SU-DHL-6 (cell line): ENCODE measurements at regions not wholly inside any gene's neighbourhood (a gene's known extent, or its start where the extent isn't known, plus 50 kb on each side); places are given as distances from the start of the nearest gene placed in this dataset.

Experiments
- H2AFZ ChIP-seq: fragments of 200-600 bp; sonication (generic); 2 replicates; pipeline ENCODE4 v1.6.1; 2014; ENCODE audit warnings: low read depth, mild to moderate bottlenecking, moderate library complexity, mixed read lengths, antibody characterized with exemption, low read length; ENCODE audit not compliant: severe bottlenecking
- H3F3A ChIP-seq: fragments of 200-600 bp; shearing (Covaris generic); 2 replicates; pipeline ENCODE4 v1.6.0; 2016; ENCODE audit warnings: antibody characterized with exemption, mild to moderate bottlenecking; ENCODE audit not compliant: insufficient read depth
- H3K27ac ChIP-seq: fragments of 200-600 bp; sonication (generic); 2 replicates; pipeline ENCODE4 v1.5.1; 2016; ENCODE audit warnings: low read depth, mild to moderate bottlenecking, low read length, moderate library complexity, mixed read lengths
- H3K27me3 ChIP-seq: fragments of 200-600 bp; sonication (generic), shearing (Covaris generic); 2 replicates; pipeline ENCODE4 v1.6.0; 2014; ENCODE audit warnings: mild to moderate bottlenecking, low read length
- H3K36me3 ChIP-seq: fragments of 200-600 bp; sonication (generic); 2 replicates; pipeline ENCODE4 v1.6.1; 2014; ENCODE audit warnings: mild to moderate bottlenecking, low read length, mixed read lengths
- H3K4me2 ChIP-seq: fragments of 300-600, 200-600 bp; shearing (Covaris generic), sonication (generic); 2 replicates; pipeline ENCODE4 v1.6.0; 2014; ENCODE audit warnings: low read length, low read depth, mild to moderate bottlenecking; ENCODE audit not compliant: poor library complexity, severe bottlenecking
- H3K4me3 ChIP-seq: fragments of 200-600 bp; sonication (generic); 2 replicates; pipeline ENCODE4 v1.5.1; 2014; ENCODE audit warnings: antibody characterized with exemption, low read length, mild to moderate bottlenecking, mixed read lengths; ENCODE audit not compliant: insufficient read depth, poor library complexity, severe bottlenecking
- H3K79me2 ChIP-seq: fragments of 200-600 bp; sonication (generic); 2 replicates; pipeline ENCODE4 v1.6.1; 2014; ENCODE audit warnings: mild to moderate bottlenecking, low read length, moderate library complexity; ENCODE audit not compliant: insufficient read depth
- H3K9ac ChIP-seq: fragments of 200-600 bp; sonication (generic); 2 replicates; pipeline ENCODE4 v1.7.0; 2014; ENCODE audit warnings: mild to moderate bottlenecking, low read length
- H3K9me2 ChIP-seq: fragments of 200-600 bp; sonication (generic); replicated peaks from 2 replicates; pipeline ENCODE4 v1.6.1; 2014; ENCODE audit warnings: low read length; ENCODE audit not compliant: insufficient read depth
- H3K9me3 ChIP-seq: fragments of 200-600 bp; sonication (generic); 2 replicates; pipeline ENCODE4 v1.6.1; 2014; ENCODE audit warnings: low read length, mixed read lengths; ENCODE audit not compliant: insufficient read depth
- H4K20me1 ChIP-seq: fragments of 200-600 bp; sonication (generic); 2 replicates; pipeline ENCODE4 v1.6.1; 2014; ENCODE audit warnings: low read depth, mild to moderate bottlenecking, antibody characterized with exemption, low read length, moderate library complexity, mixed read lengths
- EZH2phosphoT487 ChIP-seq: fragments of 200-600 bp; sonication (generic), shearing (Covaris generic); conservative IDR thresholded peaks from 2 replicates; pipeline ENCODE4 v1.6.1; 2018; ENCODE audit warnings: mild to moderate bottlenecking, antibody characterized with exemption, low read length, moderate library complexity, mixed read lengths
- TF ChIP-seq, protein P1 (sequence below): fragments of 200-600 bp; sonication (generic); IDR thresholded peaks from one replicate; pipeline ENCODE4 v1.5.1; 2017; ENCODE audit warnings: antibody characterized with exemption, mild to moderate bottlenecking, low read length, moderate library complexity; ENCODE audit not compliant: insufficient read depth, poor library complexity, severe bottlenecking

DNA sequence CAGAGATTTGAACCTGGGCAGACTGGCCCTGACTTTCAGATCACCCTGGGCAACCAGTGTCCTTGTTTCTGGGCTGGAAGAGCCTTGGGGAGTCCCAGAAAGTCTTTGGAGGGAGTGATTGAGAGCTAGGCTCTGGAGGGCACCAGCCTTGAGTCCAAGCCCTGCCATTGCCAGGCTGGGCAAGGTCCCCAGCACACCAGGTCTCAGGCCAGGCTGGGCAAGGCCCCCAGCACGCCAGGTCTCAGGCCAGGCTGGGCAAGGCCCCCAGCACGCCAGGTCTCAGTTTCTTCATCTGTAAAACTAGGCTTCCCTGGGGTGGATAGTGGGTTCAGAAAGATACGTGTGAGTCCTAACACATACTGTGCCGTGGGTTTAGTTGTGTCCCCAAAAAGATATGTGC lies 135.0 kb downstream of the IRF8 start:
- no peak overlapping the region for H3K9ac ChIP-seq
- no peaks in the 10 kb centered on the region for H3K27me3 ChIP-seq
- H3K27ac ChIP-seq = no peak overlapping the region
- TF ChIP-seq, protein P1, sequence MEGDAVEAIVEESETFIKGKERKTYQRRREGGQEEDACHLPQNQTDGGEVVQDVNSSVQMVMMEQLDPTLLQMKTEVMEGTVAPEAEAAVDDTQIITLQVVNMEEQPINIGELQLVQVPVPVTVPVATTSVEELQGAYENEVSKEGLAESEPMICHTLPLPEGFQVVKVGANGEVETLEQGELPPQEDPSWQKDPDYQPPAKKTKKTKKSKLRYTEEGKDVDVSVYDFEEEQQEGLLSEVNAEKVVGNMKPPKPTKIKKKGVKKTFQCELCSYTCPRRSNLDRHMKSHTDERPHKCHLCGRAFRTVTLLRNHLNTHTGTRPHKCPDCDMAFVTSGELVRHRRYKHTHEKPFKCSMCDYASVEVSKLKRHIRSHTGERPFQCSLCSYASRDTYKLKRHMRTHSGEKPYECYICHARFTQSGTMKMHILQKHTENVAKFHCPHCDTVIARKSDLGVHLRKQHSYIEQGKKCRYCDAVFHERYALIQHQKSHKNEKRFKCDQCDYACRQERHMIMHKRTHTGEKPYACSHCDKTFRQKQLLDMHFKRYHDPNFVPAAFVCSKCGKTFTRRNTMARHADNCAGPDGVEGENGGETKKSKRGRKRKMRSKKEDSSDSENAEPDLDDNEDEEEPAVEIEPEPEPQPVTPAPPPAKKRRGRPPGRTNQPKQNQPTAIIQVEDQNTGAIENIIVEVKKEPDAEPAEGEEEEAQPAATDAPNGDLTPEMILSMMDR = no peak
- no peak for TF ChIP-seq EZH2phosphoT487
- H3F3A ChIP-seq = no peaks in the 10 kb centered on the region
- H3K4me2 ChIP-seq = no peak overlapping the region
- no peak overlapping the region for H3K4me3 ChIP-seq
- H3K9me2 ChIP-seq = no peaks in the 10 kb centered on the region
- H3K9me3 ChIP-seq = no peaks in the 10 kb centered on the region
- no peaks in the 10 kb centered on the region for H3K79me2 ChIP-seq
- H2AFZ ChIP-seq = no peak overlapping the region
- no peaks in the 10 kb centered on the region for H3K36me3 ChIP-seq
- no peaks in the 10 kb centered on the region for H4K20me1 ChIP-seq

DNA sequence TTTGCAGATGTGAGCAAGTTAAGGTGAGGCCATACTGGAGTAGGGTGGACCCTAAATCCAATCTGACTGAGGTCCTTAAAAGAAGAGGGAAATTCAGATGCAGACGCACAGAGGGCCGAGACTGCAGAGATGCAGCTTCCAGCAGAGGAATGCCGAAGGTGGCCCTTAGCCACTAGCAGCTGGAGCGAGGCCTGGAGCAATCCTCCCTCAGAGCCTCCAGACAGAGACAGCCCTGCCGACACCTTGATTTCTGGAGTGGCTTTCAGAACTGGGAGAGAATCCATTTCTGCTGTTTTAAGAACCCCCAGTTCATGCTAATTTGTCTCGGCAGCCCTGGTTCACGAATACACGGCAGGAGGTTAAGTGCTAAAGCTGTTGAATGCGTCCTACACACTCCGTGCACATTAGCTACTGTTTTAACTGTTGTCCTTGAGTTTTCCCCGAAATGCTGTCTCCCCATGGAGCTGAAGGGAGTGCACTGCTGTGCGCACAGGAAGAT lies 135.5 kb downstream of the IRF8 start:
- no peak for TF ChIP-seq EZH2phosphoT487
- TF ChIP-seq, protein P1 = no peak
- no peaks in the 10 kb centered on the region for H3K9me3 ChIP-seq
- H3K4me2 ChIP-seq = no peak overlapping the region

DNA sequence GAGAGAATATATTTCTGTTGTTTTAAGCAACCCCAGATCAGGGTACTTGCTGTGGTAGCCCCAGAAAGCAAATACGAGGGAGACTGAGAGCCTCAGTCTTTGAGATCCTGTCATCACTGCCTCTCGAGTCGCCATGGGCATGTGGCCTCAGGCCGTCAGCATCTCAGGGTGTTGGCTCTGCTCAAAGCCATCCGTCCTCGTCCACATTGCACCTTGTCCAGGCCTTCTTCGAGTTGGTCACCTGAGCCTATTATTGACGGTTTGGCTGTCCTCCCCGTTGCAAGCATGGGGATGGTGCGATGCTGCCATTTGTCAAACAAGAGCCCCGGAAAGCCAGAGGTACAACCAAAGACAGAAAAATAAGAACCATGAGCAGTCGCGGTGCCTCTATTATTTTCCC lies 136.9 kb downstream of the IRF8 start:
- Histone ChIP-seq H3K27ac (no peak overlapping the region), H3K36me3 (no peaks in the 10 kb centered on the region), H3F3A (no peaks in the 10 kb centered on the region), H3K9ac (no peak overlapping the region), H3K27me3 (no peaks in the 10 kb centered on the region), H3K4me3 (no peak overlapping the region), H3K79me2 (no peaks in the 10 kb centered on the region), H2AFZ (no peak overlapping the region), H4K20me1 (no peaks in the 10 kb centered on the region), H3K9me2 (no peaks in the 10 kb centered on the region), H3K4me2 (no peak overlapping the region), H3K9me3 (no peaks in the 10 kb centered on the region)
- TF ChIP-seq, protein P1 = no peak
- no peak for TF ChIP-seq EZH2phosphoT487

More for the DNA sequence above, 135.5 kb downstream of the IRF8 start:
- Histone ChIP-seq H3K9ac (no peak overlapping the region), H3K27ac (no peak overlapping the region), H3K27me3 (no peaks in the 10 kb centered on the region), H4K20me1 (no peaks in the 10 kb centered on the region), H3K79me2 (no peaks in the 10 kb centered on the region), H2AFZ (no peak overlapping the region), H3F3A (no peaks in the 10 kb centered on the region), H3K4me3 (no peak overlapping the region), H3K9me2 (no peaks in the 10 kb centered on the region), H3K36me3 (no peaks in the 10 kb centered on the region)
